GM19467 (cell line): ENCODE measurements at regions not wholly inside any gene's neighbourhood (a gene's known extent, or its start where the extent isn't known, plus 50 kb on each side); places are given as distances from the start of the nearest gene placed in this dataset.

ENCODE experiments used
- ATAC-seq: cut with Tn5 transposase; IDR thresholded peaks from one replicate; pipeline ENCODE4 v1.9.1; 2021; ENCODE audit warnings: mild to moderate bottlenecking, moderate library complexity; ENCODE audit not compliant: unreplicated experiment

GRCh38 chr12:124433147-124433874, 134.1 kb downstream of the NCOR2 start:
- ATAC-seq = no peak

- ATAC-seq = no peak
Observed at GRCh38 chr12:124432376-124432775, 135.0 kb downstream of the NCOR2 start.

DNA sequence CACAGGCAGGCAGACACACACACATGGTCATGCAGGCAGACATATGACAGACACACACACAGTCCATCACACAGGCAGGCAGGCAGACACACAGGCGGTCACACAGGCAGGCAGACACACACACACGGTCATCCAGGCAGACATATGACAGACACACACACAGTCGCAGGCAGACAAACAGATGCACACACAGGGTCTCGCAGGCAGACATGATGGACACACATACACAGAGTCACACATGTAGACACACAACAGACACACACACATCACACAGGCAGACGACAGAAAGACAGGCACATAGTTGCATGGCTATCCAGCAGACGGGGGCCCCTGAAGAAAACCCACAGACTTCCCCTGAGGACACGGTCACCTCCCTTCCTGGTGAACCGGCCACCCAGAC, 135.4 kb downstream of the NCOR2 start:
- ATAC-seq = no peak

DNA sequence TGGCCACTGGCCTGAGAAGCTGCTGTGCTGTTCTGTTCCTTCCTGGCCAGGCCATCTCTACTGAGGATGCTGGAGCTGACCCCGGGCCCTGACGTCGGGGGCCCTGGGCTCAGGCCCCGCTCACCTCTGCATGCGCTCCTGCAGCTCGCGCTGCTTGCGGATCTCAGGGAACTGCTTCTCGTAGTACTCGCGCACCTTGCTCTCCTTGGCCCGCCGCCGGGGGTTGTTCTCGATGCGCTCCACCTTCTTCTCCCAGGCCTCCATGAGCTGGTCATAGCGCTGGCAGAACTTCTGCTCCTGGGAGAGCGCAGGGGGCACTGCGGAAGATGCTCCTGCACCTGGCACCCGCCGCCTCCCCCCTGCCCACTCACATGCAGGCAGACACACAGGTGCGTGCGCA, 135.6 kb downstream of the RFLNA start:
- no peak for ATAC-seq

GRCh38 chr12:124429535-124429934, 134.6 kb downstream of the RFLNA start:
- no peak for ATAC-seq

- ATAC-seq = no peak
Observed at GRCh38 chr12:124428792-124429281, 133.9 kb downstream of the RFLNA start.

GRCh38 chr12:124428136-124428791, 133.4 kb downstream of the RFLNA start:
- ATAC-seq = no peak

- ATAC-seq = no peak
Observed at GRCh38 chr12:124426594-124427555, 132.0 kb downstream of the RFLNA start.

DNA sequence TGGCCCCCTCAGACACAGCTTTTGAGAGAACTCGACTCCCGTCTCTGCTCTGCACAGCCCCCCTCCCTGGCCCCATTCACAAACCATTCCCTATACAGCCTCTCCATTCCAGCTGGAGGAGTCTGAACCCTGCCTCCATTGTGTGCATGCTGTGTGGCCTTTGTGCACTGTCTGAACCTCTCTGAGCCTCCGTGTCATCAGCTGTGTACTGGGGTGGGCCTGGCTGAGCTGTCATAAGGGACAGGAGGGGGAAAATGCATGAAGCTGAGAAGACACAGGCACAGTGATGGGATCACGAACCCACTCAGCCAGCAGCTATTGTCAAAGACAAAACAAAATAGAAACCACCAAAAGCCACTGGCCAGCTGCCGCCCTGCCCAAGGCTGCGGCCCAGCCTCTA, 130.8 kb downstream of the RFLNA start:
- no peak for ATAC-seq

DNA sequence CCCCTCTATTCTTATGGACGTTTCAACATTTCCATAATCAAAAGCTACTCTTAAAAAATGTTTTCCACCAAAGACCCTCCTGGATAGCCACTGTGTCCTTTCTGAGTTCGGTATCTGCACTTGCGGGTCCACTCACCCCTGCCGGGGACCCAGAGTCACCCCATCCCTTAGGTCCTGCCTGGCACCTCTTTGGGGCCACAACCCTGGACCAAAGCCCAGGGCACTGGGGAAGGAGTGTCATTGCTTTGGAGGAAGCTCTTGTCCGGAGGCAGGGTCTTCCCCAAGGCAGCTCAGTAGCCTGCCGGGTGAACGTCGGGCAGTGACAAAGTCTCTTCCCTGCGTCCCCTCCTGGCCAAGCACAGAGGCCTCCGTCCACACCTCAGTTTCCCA, 129.6 kb downstream of the RFLNA start:
- no peak for ATAC-seq

DNA sequence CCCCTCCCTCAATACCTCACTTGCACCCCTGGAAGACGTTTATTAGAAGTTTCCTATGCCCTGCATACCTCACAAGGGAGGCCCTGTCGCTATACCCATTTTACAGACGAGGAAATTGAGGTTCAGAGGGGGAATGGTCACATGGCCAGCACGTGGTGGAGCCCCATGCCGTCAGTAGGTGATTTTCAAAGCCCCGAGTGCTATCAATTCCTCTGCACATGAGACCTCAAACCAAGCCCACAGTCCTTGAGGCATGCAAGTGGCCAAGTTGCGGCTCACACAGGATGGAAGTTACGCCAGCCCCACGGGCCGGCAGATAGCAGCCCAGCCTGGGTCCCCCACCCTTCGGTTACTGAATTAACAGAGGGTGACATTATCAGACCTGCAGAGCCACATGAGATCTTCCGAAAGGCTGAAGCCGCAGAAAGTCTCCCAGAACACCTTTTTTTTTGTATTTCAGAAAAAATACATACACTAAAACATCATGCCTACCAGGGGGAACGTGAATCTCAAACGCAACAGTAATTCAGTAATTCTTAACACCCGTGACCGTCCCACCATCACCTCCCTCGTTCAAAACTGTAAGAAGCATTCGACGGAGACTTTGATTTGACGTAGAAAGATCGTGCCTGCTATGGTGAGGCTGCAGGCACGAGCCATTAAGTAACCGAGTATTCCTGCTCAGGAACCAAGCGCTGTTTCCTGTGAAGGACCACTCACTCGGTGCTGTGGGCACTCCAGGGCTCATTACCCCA, 129.0 kb downstream of the RFLNA start:
- ATAC-seq = no peak

GRCh38 chr12:124422570-124423523, 128.0 kb downstream of the RFLNA start:
- no peak for ATAC-seq

- ATAC-seq = no peak
Observed at GRCh38 chr12:124422142-124422569, 127.3 kb downstream of the RFLNA start.

- no peak for ATAC-seq
Observed at GRCh38 chr12:124420996-124421674, 126.2 kb downstream of the RFLNA start.

DNA sequence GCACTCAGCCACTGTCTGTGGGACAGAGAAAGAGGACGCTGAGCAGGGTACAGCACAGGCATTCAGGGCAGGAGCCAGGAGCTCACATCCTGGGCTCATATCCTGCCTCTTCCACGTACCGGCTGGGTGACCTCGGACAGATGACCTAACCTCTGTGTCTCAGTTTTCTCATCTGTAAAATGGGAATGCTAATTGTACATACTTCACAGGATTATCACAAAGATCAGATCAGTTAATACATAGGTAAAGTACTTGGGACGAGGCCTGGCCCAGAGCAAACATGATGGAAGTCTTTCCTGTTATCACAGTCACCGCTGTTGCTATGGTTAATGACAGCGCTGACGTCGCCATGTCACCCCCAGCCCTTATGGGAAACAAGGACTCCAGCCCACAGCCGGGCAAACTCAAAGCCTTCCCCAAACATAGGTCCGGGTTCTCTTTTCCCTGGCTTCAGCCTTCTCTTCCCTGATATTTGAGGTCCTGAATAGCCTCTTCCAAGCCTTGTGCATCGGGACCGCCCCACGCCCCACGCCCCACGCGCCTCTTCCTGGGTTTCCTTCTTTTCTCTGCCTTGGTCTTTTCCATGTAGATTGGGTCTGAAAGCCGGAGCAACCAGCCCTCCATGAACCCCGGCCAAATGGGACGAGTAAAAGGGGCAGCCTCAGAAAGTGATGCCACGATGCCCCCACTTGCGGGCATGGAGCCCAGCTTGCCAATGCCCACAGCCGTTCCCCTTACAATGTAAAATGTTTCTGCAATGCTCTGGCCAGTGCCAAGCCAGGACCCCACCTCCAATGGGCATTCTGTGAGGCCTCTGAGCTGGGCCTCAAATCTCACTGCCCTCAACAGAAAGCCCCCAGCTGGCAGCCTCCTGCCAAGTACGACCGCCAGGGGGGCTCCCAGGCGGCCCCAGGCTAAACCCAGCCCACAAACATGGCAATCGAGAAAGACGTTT, 125.4 kb downstream of the RFLNA start:
- ATAC-seq = no peak

- ATAC-seq = no peak
Observed at GRCh38 chr12:124419292-124420040, 124.6 kb downstream of the RFLNA start.

DNA sequence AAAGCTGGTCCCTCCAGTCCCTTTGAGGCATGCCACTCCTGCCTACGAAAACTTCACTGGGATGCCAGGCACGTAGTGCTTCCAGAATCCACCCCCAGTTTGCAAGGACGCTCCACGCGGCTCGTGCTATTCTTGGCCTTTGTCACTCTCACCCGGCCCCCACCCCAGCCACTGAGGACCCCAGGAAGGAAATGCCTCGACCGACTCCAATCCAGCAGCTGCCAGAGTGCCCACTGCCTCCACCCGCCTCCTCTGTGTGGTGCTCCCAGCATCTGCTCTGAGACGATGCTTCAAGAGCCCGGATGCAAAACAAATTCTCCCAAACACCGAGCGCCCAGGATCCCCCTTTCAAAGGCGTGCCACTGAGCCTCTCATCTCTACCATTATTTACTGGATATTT, 123.9 kb downstream of the RFLNA start:
- no peak for ATAC-seq
